Neural cell (in vitro differentiated cells): ENCODE measurements at regions not wholly inside any gene's neighbourhood (a gene's known extent, or its start where the extent isn't known, plus 50 kb on each side); places are given as distances from the start of the nearest gene placed in this dataset.

Experiments used
- EZH2 ChIP-seq: fragments of 200-600, 300-800 bp; shearing (Covaris generic), sonication (generic); IDR thresholded peaks from 2 replicates; pipeline ENCODE4 v1.6.1; 2014; ENCODE audit warnings: antibody characterized with exemption, low read length, borderline replicate concordance, mild to moderate bottlenecking; ENCODE audit not compliant: insufficient read depth, poor library complexity, severe bottlenecking
- POLR2AphosphoS5 ChIP-seq: IDR thresholded peaks from 2 replicates; pipeline ENCODE4 v1.6.1; 2012
- RAD21 ChIP-seq: fragments of 450-650 bp; conservative IDR thresholded peaks from 2 replicates; pipeline ENCODE4 v1.6.1; 2014; ENCODE audit warnings: antibody characterized with exemption, mild to moderate bottlenecking, moderate library complexity
- SMC3 ChIP-seq: fragments of 450-650 bp; conservative IDR thresholded peaks from 2 replicates; pipeline ENCODE4 v1.6.1; 2014; ENCODE audit warnings: antibody characterized with exemption, mild to moderate bottlenecking, moderate library complexity; ENCODE audit not compliant: poor library complexity
- TF ChIP-seq, protein P1 (sequence below): fragments of 450-650 bp; IDR thresholded peaks from 2 replicates; pipeline ENCODE4 v1.5.1; 2014; ENCODE audit warnings: antibody characterized with exemption, mild to moderate bottlenecking, moderate library complexity; ENCODE audit not compliant: poor library complexity, severe bottlenecking

DNA sequence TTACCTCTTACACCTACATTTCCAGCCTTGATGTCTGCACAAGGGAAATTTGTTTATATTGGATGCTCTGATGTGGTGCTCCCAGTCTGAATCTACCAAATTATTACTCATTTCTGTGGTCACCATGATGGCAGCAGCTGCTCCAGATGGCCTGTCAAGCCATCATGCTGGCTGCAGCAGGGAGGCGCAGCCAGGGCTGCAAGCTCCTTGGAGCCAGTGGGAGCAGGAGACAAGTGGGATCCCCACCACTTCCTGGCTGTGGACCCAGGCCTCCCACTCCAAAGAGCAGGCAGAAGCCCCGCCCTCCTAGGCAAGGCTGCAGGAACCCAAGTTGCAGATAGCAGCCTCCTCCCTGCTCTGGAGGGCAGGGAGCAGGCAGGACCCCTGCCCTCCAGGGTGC lies 241.1 kb upstream of the ATP10B start:
- TF ChIP-seq RAD21, result no peak
- no peak for TF ChIP-seq EZH2
- TF ChIP-seq, protein P1, sequence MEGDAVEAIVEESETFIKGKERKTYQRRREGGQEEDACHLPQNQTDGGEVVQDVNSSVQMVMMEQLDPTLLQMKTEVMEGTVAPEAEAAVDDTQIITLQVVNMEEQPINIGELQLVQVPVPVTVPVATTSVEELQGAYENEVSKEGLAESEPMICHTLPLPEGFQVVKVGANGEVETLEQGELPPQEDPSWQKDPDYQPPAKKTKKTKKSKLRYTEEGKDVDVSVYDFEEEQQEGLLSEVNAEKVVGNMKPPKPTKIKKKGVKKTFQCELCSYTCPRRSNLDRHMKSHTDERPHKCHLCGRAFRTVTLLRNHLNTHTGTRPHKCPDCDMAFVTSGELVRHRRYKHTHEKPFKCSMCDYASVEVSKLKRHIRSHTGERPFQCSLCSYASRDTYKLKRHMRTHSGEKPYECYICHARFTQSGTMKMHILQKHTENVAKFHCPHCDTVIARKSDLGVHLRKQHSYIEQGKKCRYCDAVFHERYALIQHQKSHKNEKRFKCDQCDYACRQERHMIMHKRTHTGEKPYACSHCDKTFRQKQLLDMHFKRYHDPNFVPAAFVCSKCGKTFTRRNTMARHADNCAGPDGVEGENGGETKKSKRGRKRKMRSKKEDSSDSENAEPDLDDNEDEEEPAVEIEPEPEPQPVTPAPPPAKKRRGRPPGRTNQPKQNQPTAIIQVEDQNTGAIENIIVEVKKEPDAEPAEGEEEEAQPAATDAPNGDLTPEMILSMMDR, result no peak
- no peak for TF ChIP-seq POLR2AphosphoS5
- TF ChIP-seq SMC3, result no peak
